Mesothelial cell of epicardium (in vitro differentiated cells): ENCODE measurements at regions not wholly inside any gene's neighbourhood (a gene's known extent, or its start where the extent isn't known, plus 50 kb on each side); places are given as distances from the start of the nearest gene placed in this dataset.

Experiments used
- DNase-seq, 2 experiments: peaks; one replicate each; pipeline ENCODE4 v3.0.0; 2021; ENCODE audit warnings: low spot score in 2 of 2; ENCODE audit not compliant: unreplicated experiment in 2 of 2
- H3K27ac Mint-ChIP-seq: 2 replicates; pipeline ENCODE4 v1.8.0; 2021; ENCODE audit warnings: mixed read lengths
- H3K27me3 Mint-ChIP-seq: 2 replicates; pipeline ENCODE4 v1.8.0; 2021; ENCODE audit warnings: low read depth, mixed read lengths
- H3K36me3 Mint-ChIP-seq: 2 replicates; pipeline ENCODE4 v1.8.0; 2021; ENCODE audit warnings: mixed read lengths
- H3K4me1 Mint-ChIP-seq: 2 replicates; pipeline ENCODE4 v1.8.0; 2021; ENCODE audit warnings: mixed read lengths
- H3K4me3 Mint-ChIP-seq: 2 replicates; pipeline ENCODE4 v1.8.0; 2021; ENCODE audit warnings: mild to moderate bottlenecking, moderate library complexity, mixed read lengths
- H3K9me3 Mint-ChIP-seq: 2 replicates; pipeline ENCODE4 v1.8.0; 2021; ENCODE audit warnings: mixed read lengths
- TF ChIP-seq, protein P1 (sequence below): fragments of 200-600 bp; sonication (generic); IDR thresholded peaks from one replicate; pipeline ENCODE4 v1.5.0; 2021; ENCODE audit warnings: antibody characterized with exemption; ENCODE audit not compliant: unreplicated experiment

- Mint-ChIP-seq H3K4me1 (no peaks in the 10 kb centered on the region), H3K27ac (no peak overlapping the region), H3K4me3 (no peak overlapping the region), H3K36me3 (no peaks in the 10 kb centered on the region), H3K9me3 (no peaks in the 10 kb centered on the region), H3K27me3 (no peaks in the 10 kb centered on the region)
- DNase-seq: no peak
- TF ChIP-seq, protein P1, sequence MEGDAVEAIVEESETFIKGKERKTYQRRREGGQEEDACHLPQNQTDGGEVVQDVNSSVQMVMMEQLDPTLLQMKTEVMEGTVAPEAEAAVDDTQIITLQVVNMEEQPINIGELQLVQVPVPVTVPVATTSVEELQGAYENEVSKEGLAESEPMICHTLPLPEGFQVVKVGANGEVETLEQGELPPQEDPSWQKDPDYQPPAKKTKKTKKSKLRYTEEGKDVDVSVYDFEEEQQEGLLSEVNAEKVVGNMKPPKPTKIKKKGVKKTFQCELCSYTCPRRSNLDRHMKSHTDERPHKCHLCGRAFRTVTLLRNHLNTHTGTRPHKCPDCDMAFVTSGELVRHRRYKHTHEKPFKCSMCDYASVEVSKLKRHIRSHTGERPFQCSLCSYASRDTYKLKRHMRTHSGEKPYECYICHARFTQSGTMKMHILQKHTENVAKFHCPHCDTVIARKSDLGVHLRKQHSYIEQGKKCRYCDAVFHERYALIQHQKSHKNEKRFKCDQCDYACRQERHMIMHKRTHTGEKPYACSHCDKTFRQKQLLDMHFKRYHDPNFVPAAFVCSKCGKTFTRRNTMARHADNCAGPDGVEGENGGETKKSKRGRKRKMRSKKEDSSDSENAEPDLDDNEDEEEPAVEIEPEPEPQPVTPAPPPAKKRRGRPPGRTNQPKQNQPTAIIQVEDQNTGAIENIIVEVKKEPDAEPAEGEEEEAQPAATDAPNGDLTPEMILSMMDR: no peak
These were observed 97.0 kb upstream of the MC4R start for GRCh38 chr18:60469387-60470100.

GRCh38 chr18:60471652-60472051, 99.1 kb upstream of the MC4R start:
- H3K27ac Mint-ChIP-seq: no peak overlapping the region
- H3K27me3 Mint-ChIP-seq: no peaks in the 10 kb centered on the region
- DNase-seq: no peak
- TF ChIP-seq, protein P1: no peak
- no peak overlapping the region for H3K4me3 Mint-ChIP-seq
- H3K9me3 Mint-ChIP-seq: peaks cover 11% of the 10 kb centered on the region
- H3K4me1 Mint-ChIP-seq: no peaks in the 10 kb centered on the region
- H3K36me3 Mint-ChIP-seq: no peaks in the 10 kb centered on the region

DNA sequence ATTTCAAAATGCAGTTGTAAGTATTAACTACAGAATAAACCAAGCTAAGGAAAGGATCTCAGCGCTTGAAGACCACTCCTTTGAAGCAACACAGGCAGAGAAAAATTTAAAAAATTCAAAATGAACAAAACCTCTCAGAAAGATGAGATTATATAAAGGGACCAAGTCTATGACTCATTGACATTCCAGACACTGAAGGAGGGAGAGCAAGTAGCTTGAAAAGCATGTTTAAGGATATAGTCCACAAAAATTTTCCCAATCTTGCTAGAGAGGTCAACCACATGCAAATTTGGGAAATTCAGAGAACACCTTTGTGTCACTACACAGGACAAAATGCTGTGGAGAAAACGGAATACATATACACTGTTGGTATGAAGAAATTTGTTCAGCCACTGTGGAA, 112.6 kb upstream of the MC4R start:
- H3K4me3 Mint-ChIP-seq: no peak overlapping the region
- TF ChIP-seq, protein P1: no peak
- H3K27me3 Mint-ChIP-seq: peaks cover 3% of the 10 kb centered on the region
- DNase-seq: no peak
- H3K36me3 Mint-ChIP-seq: no peaks in the 10 kb centered on the region
- no peak overlapping the region for H3K27ac Mint-ChIP-seq
- no peaks in the 10 kb centered on the region for H3K4me1 Mint-ChIP-seq
- peaks cover 4% of the 10 kb centered on the region for H3K9me3 Mint-ChIP-seq

GRCh38 chr18:60493066-60493465, 120.5 kb upstream of the MC4R start:
- no peaks in the 10 kb centered on the region for H3K36me3 Mint-ChIP-seq
- no peaks in the 10 kb centered on the region for H3K27me3 Mint-ChIP-seq
- no peak overlapping the region for H3K27ac Mint-ChIP-seq
- H3K9me3 Mint-ChIP-seq: no peaks in the 10 kb centered on the region
- no peak for DNase-seq
- H3K4me3 Mint-ChIP-seq: no peak overlapping the region
- TF ChIP-seq, protein P1: no peak
- H3K4me1 Mint-ChIP-seq: no peaks in the 10 kb centered on the region

GRCh38 chr18:60499675-60500074, 127.1 kb upstream of the MC4R start:
- Mint-ChIP-seq H3K4me3 (no peak overlapping the region), H3K27ac (no peak overlapping the region), H3K9me3 (no peaks in the 10 kb centered on the region), H3K36me3 (no peaks in the 10 kb centered on the region), H3K4me1 (peaks cover 3% of the 10 kb centered on the region), H3K27me3 (peaks cover 4% of the 10 kb centered on the region)
- DNase-seq: no peak
- TF ChIP-seq, protein P1: no peak
